HG03066 (cell line): ENCODE measurements at regions not wholly inside any gene's neighbourhood (a gene's known extent, or its start where the extent isn't known, plus 50 kb on each side); places are given as distances from the start of the nearest gene placed in this dataset.
"Not testable (repeated sequence)": the region's sequence is repeated elsewhere in the genome, so short reads cannot be mapped to it uniquely, and the experiment has no call there.

Source experiments
- ATAC-seq: cut with Tn5 transposase; IDR thresholded peaks from one replicate; pipeline ENCODE4 v1.9.1; 2021; ENCODE audit warnings: low read depth; ENCODE audit not compliant: unreplicated experiment

GRCh38 chr10:27391325-27391724 lies 112.8 kb upstream of the RAB18 start:
- no peak for ATAC-seq

GRCh38 chr10:27390681-27391080 lies 113.4 kb upstream of the RAB18 start:
- no peak for ATAC-seq

- no peak for ATAC-seq
These were observed 115.2 kb upstream of the RAB18 start for GRCh38 chr10:27388761-27389399.

- no peak for ATAC-seq
These were observed 120.2 kb upstream of the RAB18 start for GRCh38 chr10:27383595-27384542.

DNA sequence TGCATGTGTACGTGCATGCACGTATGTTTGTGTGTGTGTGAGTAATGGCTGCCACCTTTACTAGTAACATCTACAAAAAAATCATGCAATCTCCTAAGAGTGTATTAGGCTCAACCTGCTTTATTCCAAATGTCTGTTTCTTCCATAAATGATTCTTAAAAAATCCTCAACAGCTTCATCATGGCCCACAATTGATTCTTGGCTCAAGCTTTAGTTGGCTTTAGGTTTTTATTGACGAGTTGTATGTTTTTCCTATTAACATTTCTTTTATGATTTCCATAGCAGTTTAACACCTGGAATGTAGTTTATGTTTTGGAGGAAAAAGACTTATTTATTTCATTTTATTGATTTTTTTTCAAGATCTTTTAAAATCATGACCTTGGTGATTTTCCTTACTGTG lies 121.9 kb upstream of the RAB18 start:
- ATAC-seq = no peak

- no peak for ATAC-seq
These were observed 123.2 kb upstream of the RAB18 start for GRCh38 chr10:27380929-27381358.

DNA sequence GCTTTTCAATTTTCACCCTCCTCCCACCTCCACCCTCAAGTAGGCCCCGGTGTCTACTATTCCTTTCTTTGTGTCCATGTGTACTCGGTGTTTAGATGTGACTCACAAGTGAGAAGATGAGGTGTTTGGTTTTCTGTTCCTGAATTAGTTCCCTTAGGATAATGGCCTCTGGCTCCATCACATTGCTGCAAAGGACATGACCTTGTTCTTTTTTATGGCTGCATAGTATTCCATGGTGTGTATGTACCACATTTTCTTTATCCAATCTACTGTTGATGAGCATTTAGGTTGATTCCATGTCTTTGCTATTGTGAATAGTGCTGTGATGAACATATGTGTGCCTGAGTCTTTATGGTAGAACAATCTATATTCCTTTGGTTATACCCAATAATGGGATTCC lies 125.1 kb upstream of the RAB18 start:
- ATAC-seq = not testable (repeated sequence)

- ATAC-seq = no peak
These were observed 130.4 kb upstream of the RAB18 start for GRCh38 chr10:27373566-27374160.

- ATAC-seq = no peak
These were observed 131.5 kb upstream of the ACBD5 start for GRCh38 chr10:27372095-27372494.

GRCh38 chr10:27371375-27371774 lies 130.8 kb upstream of the ACBD5 start:
- ATAC-seq = not testable (repeated sequence)

DNA sequence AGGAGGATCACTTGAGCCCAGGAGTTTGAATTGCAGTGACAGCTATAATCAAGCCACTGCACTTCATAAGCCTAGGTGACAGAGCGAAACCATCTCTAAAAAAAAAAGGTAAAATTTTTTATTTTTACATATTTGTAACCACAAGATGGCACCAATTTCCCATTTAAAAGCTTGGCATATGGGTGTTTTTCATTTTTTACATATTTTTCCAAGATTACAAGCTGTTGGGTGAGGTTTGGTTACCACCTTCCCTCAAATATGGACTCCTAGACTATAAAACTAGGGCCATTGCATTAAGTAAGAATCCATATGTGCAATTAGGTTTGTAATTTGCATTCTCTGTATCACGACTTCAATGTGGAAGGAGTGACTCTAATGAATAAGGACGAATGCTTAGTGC lies 129.3 kb upstream of the ACBD5 start:
- no peak for ATAC-seq

GRCh38 chr10:27368706-27369105 lies 128.1 kb upstream of the ACBD5 start:
- no peak for ATAC-seq

DNA sequence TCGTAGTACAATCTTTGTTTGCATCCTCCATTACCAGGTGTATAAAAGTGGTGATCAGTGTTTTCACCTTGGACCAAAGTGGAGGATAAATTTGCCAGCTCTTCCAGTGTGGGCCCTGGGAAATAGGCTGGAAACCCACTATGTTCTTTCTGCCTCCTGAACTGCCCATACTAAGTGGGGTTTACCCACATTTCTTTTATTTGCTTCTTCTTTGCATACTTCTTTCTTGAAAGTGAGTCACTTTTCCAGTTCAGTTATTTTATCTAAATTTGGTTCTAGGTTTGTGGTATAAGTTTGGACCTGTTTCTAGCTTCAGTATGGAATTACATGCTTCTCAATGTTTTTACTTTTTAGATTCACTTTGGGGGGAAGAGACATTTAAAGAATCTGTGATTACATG lies 126.2 kb upstream of the ACBD5 start:
- no peak for ATAC-seq

- no peak for ATAC-seq
These were observed 123.4 kb upstream of the ACBD5 start for GRCh38 chr10:27364028-27364427.

- no peak for ATAC-seq
These were observed 120.1 kb upstream of the ACBD5 start for GRCh38 chr10:27360581-27361172.

GRCh38 chr10:27359792-27360355 lies 119.3 kb upstream of the ACBD5 start:
- ATAC-seq = no peak

DNA sequence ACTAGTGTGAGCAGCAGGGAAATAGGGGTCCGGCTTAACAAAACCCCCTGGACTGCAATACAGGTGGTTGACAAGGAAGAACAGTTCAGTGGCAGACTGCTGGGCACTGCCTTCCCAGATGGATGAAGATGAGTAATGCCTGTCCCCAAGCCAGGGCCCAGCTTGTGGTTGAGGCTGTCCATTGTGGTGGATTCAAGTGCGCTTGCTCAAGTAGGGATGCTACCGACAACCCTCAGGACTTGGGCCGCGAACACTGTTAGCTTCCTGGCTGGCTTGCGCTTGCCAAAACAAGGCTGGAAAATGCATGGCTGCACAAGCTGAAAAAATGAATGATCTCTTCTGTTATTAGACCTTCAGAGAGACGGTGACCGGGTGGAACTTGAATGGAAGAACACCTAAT lies 116.1 kb upstream of the ACBD5 start:
- ATAC-seq = no peak

DNA sequence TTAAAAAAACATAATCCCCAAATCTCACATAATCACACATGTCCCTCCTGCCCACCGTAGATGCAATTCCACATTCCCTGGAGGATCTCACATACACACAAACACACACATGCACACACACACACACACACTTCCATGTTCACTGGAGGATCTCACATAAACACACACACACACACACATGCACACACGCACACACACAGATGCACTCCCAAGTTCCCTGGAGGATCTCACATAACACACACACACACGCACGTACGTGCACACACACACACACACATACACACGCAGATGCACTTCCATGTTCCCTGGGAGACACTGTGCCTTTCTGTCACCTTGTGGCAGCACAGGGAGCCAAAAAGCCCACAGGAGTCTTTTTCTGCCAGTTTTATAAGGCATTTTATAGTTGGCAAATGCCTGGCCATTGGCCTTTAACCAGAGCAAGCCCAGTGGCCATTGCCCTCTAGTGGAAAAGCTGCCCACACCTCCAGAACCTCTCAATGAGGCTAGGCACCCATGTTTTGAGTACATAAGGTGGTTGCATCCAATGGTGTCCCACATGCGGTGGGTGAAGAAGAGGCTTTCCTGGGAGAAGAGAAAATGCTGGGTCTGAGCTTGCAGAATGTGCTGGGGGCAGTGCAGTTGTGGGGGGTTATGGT lies 115.4 kb upstream of the ACBD5 start:
- no peak for ATAC-seq

- peak; percentile 96 for ATAC-seq
These were observed 114.2 kb upstream of the ACBD5 start for GRCh38 chr10:27354643-27355270.

DNA sequence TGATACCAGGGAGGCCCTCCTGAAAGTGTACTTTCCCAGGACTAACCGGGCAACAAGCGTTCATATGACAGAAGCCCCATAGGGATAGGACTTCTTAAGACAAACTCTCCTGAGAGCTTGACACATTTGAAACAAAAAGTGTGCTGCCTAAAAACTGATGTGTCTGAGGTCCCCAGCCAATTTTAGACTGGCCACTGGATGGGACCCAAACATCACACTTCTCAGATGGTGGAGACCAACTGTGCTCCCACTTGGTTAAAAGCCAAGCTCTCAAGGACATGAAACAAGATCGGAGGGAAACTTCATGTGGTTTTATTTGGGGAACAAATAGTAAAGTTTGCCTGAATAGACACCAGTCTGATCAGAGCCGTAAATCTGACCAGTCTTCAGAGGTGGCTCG lies 113.5 kb upstream of the ACBD5 start:
- ATAC-seq = peak; percentile 16
